Renal cortical epithelial cell (primary cell): ENCODE measurements at regions not wholly inside any gene's neighbourhood (a gene's known extent, or its start where the extent isn't known, plus 50 kb on each side); places are given as distances from the start of the nearest gene placed in this dataset.
"Not testable (repeated sequence)": the region's sequence is repeated elsewhere in the genome, so short reads cannot be mapped to it uniquely, and the experiment has no call there.

ENCODE experiments used
- DNase-seq: peaks from one replicate; pipeline ENCODE4 v3.0.0-alpha.2; 2011; ENCODE audit warnings: low read depth

DNA sequence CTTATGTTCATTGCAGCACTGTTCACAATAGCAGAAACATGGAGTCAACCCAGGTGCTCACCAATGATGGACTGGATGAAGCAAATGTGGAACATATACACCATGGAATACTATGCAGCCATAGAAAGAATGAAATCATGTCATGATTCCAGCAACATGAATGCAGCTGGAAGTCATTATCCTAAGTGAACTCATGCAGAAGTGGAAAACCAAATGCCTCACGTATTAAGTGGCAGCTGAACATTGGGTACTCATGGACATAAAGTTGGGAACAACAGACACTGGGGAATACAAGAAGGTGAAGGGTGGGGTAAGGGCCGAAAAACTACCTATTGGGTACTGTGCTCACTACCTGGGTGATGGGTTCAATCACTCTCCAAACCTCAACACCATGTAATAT lies 915.9 kb downstream of the UQCRFS1 start:
- DNase-seq, result no peak

DNA sequence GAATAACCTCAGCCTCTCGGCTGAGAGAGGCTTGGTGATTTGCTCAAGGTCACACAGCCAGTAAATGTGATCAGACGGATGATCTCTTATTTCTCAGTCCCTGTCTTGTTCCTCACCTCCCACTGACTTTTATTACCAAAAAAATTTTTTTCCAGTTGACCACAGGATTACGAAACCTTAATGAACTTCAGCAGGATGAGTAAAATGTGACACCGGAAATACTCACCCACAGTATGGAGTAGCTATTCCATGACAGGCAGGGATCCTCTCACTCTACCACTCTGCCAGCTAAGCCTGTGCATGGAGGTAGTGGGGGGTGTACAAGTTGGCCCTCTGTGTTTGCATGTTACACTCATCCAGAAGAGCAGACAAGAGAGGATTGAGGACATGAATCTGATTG lies 916.4 kb downstream of the UQCRFS1 start:
- peak; percentile 76 for DNase-seq

DNA sequence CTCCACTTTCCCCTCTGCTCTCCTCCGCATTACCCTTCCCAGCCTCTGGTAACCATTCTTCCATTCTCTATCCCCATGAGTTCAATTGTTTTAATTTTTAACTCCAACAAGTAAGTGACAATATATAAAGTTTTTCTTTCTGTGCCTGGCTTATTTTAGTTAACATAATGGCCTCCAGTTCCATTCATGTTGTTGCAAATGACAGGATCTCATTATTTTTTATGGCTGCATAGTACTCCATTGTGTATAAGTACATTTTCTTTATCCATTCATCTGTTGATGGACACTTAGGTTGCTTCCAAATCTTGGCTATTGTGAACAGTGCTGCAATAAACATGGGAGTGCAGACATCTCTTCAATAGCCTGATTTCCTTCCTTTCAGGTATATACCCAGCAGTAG lies 918.0 kb downstream of the UQCRFS1 start:
- not testable (repeated sequence) for DNase-seq

DNA sequence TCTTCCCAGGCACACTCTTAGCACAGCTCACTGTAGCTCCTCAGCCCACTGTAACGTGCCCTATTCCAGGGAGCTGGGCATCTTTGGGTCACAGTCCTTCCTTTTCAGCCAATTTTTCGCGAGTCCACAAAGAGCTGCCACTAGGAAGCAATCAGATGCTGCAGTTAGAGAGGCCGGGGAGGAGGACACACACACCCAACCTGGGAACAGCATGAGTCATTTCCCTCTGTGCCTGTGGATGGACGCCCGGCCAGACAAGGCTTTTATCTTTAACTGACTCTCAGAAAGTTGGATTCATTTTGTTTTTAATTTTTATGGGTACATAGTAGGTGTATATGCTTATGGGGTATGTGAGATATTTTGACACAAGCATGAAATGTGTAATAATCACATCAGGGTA lies 918.6 kb downstream of the UQCRFS1 start:
- peak; percentile 48 for DNase-seq

DNA sequence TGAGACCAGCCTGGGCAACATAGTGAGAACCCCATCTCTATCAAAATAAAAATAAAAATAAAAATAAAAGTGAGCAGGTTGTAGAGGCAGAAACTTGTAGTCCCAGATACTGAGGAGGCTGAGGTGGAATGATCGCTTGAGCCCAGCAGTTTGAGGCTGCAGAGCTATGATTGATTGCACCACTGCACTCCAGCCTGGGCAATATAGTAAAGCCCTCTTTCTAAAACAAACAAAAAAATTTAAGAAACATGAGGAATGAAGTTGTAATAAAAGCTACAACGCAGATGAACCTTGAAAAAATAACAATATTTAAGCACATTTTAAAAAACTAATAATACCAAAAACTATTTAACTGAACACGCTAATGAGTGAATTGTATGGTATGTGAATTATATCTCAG lies 919.3 kb downstream of the UQCRFS1 start:
- DNase-seq, result no peak

DNA sequence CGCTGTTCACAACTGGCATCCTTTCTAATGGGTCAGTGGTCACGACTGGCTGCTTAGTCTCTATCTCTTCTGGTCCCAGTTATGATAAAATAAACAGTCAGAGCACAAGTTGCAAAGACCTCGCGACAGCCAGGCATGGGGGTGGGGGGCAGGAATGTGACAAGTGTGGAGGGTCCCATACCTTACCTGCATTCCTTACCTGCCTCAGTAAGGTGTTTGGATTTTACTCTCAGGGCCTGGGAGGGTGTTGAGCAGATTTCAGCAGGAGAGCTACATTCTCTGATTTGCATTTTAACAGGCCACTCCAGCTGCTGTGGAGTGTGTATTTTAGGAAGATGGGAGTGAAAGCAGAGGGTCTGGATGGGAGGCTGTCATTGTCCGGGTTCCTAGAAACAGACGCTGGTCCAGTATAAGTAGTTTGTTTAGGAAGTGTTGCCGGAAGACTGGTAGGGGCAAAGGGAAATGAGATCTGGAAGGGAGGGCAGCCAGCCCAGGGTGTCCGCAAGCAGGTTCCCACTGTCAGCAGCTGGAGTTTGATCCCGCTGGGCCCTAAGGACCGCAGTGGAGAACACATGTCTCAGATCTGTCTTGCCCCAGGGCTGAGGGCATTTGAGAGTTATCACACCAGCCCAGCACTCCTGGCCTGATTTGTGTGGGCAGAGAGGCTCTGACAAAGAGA lies 920.0 kb downstream of the UQCRFS1 start:
- DNase-seq, result no peak

DNA sequence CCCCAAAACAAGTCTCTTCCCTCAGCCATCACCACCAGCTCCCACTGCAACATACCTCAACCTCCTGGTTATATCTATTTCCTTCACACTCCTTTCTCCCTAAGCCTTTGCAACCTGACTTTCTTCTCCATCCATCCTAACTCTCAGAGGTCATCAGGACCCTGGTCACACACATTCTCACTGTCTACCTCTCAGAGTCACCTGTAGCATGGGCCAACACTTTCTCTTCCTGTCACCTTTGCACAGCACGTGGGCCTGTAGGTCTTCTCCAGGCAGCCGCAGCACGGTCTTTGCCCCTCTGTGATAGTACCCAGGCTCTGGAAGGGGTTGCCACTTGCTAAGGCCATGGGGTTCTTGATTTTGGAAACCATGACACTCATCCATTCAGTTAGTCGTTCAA lies 921.1 kb downstream of the UQCRFS1 start:
- DNase-seq, result no peak

DNA sequence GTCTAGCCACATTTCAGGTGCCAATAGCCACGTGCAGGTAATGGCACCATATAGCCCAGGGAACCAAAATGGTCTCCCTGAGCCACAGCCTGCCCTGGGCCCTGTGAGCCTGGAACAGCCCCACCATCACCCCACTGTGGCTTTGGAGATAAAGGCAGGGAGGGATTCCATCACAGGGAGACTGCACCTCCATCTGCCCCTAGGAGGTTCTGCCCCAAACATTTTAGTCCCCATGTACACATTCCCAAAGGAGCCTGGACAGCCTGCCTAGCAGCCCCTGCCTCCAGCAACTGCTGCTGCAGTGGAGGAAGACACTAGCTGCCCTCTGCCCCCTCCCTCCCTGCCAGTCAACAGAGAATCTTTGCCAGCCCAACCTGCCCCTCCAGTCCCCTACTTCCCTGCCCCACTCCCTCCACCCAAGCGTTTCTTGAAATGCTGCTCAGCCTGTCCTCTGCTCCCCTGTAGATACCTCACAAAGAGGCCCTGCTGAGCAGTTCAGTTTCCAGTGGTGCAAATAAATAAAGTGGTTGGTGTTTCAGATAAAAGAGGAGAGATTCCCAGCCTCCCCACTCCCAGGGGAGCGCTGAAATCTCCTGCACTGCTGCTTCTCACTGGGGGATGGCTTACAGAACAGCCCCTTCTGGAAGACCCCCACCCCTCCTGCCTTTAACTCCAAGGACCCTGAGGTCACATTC lies 921.8 kb downstream of the UQCRFS1 start:
- no peak for DNase-seq

DNA sequence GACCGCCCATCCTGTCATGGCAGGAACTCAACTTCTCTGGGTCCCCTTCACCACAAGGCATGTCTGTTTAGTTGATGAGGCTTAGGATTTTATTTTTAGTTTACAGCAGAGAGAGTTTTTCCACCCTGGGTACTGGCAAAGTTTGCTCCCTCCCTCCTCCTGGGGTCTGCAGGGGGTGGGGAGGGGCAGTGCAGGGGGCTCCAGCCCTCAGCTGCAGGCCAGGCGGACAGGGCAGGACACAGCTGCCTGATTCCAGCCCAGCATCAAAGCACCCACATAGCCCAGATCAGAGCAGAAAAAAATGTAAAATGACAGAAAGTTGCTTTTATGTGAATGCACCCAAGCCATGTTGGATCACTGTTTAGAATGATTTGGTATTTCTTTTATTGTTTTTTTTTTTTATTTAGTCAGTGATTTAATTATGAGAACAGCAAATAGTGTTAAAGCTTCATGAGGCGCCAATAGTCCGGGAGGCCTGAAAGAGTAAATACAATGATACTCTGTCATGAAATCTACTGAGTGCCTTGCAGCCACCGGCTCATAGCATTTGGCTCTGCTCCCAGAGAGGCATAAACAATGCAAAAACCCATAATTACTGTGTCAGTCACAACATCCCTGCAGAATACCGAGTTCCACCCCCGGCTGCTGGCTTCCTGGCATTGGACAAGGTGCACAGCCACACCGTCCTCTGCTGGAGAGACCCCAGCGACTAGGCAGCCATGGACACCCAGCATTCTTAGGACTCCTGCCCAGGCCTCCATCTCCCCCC lies 923.5 kb downstream of the UQCRFS1 start:
- peak; percentile 88 for DNase-seq

DNA sequence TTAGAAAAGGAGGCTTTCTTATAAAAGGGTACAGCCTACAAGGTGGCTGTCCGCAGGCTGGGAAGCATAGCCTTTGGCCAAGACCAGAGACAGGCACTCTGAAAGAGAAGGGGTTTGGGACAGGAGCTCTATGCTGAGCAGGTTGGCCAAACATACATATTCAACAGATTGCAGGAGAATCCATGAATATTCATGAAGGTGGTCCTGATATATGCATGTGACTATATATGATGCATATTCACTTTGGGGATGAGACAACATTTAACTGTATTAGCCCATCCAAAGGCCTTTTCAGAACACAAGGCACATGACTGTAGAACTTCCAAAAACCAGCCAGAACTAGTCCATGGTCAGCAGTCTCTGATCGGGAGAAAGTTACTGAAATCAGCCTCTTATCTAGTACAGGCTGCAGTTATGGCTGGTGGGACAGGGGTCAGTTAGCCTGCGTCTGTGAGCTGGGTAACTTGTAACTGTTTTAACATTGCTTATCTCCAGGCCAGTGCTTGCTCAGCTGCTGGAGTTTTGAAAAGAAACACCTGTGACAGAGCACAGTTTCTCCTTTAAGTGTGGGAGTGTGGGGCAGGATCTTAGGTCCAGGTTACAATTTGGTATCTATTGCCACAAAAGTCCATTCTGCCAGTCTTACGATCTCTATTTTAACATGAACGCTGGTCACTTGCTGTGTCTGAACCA lies 924.2 kb downstream of the UQCRFS1 start:
- no peak for DNase-seq

DNA sequence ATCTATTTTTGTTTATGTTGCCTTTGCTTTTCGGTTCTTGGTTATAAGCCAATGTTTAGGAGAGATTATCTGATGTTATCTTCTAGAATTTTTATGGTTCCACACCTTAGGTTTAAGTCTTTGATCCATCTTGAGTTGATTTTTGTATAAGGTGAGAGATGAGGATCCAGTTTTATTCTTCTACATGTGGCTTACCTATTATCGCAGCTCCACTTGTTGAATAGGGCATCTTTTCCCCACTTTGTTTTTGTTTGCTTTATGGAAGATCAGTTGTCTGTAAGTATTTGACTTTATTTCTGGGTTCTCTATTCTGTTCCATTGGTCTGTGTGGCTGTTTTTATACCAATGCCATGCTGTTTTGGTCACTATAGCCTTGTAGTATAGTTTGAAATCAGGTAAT lies 927.0 kb downstream of the UQCRFS1 start:
- no peak for DNase-seq

DNA sequence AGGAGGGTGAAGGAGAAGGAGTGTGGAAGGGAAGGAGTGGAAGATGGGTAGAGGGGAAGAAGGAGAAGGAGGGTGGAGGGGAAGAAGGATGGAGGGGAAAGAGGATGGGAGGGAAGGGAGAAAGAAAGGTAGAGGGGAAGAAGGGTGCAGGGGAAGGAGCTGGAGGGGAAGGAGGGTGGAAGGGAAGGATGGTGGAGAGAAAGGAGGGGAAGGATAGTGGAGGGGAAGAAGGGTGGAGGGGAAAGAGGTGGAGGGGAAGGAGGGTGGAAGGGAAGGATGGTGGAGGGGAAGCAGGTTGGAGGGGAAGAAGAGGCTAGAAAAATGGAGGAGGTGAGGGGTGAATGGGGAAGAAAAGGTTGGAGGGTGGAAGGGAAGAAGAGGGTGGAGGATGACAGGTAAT lies 927.9 kb downstream of the UQCRFS1 start:
- DNase-seq, result no peak

DNA sequence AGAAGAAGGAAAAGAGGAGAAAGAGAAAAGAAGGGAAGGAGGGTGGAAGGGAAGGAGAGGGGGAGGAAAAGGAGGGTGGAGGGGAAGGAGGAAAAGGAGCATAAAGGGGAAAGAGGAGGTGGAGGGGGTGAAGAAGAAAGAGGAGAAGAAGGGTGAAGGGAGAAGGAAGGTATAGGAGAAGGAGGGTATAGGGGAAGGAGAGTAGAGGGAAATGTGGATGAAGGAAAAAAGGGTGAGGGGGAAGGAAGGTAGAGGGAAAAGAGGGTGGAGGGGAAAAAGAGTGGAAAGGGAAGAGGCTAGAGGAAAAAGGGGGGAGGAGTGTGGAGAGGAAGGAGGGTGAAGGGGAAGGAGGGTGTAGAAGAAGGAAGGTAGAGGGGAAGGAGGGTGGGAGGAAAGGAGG lies 928.6 kb downstream of the UQCRFS1 start:
- DNase-seq, result no peak

DNA sequence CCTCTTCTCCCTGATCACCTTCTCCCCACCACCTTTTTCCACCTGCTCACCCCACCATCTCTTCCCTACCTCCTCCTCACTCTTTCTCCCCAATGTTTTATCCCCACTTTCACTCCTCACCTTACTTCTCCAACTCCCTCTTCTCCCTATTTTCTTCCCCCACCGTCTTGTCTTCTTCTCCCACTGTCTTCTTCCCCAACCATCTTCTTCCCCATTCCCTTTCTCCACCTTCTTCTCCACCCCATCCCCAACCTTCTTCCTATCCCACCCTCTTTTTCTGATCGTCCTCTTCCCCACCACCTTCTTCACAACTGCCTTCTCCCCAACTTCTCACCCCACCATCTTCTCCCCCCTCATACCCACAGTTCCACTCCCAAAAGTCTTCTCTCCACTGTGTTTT lies 929.4 kb downstream of the UQCRFS1 start:
- no peak for DNase-seq

DNA sequence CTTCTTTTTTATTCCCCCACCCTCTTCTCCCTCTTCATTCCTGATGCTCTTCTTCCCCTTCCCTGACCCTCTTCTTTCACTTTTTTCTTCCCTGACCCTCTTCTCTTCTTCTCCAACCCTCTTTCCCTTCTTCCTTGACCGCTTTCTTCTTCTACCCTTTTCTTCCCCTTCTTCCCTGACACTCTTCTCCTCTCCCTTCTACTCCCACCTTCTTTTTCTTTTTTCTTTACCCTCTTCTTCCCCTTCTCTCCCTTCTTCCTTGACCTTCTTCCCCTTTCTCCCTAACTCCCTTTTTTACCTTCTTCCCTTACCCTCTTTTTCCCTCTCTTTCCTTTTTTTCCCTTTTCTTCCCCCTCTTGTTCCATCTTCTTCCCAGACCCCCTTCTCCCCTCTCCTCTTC lies 931.3 kb downstream of the UQCRFS1 start:
- no peak for DNase-seq

DNA sequence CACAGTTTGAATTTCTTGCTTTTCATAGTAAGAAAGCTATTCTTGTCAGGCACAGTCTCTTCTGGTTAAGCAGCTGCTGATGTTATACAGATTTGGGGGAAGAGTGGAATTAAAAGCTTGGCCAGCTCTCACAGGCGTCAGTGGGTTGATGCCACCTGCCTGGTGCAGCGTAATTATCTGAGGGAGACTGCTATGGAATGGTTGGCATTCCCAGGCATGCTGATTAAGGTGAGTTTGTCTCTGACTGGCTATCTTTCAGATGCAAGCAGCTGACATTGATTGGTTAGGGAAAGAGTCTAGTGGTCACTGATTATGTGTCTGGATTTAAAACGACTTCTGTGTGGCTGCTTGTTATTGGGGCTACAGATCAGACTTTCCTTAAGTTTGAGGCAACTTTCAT lies 948.4 kb downstream of the UQCRFS1 start:
- no peak for DNase-seq

DNA sequence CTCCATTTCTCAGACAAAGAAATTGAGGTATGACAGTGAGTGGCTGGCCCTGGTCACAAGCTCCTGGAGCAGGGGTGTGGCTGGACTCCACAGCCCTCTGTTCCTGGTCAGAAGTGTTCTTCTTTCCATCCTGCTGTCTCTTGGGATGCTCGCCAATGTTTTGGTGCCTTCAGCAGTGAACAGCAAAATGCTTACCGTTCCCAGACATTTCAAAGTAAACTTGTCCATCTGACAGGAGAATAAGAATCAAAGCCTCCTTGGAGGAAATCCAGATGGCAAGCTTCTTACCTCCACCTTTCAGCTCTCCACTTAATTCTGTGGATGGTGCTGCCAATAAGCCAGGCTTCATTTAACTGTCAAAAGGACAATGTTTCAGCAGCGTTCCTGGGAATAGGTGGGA lies 954.1 kb downstream of the UQCRFS1 start:
- no peak for DNase-seq

DNA sequence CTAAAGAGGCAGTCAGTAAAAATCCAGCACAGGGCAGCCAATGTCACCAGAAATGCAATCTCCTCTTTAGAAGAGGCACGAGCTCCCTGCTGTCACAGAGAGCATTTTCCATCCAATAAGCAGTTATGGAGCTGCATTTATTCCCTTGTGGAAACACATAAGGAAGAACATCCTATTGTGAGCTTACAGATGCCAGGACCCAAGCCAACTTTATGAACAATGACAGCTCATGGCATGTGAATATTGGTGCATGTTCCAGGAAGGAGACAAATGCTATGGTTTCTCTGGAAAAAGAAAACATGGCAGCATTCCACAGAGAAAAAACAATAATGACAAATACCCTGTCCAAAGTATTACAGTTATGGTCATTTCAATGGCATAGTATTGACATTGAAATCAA lies 955.6 kb downstream of the UQCRFS1 start:
- no peak for DNase-seq

DNA sequence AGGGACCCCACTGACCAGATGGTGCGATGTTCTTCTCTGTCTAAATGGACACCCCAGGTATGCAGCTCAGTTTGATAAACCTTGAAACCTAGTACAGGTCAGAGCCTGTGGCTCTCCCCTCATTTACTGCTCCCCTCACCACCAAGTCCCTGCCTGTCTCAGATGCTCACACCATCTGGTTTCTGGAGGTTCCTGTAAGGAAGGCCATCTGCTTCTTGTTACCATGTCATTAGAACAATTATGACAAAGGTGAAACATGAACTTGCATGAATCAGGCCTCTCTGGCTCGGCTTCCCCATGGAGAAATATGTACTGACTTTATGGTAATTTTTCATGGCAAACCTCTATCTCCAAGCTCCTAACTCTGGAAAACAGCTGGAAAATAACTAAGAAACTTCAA lies 965.7 kb downstream of the UQCRFS1 start:
- no peak for DNase-seq

DNA sequence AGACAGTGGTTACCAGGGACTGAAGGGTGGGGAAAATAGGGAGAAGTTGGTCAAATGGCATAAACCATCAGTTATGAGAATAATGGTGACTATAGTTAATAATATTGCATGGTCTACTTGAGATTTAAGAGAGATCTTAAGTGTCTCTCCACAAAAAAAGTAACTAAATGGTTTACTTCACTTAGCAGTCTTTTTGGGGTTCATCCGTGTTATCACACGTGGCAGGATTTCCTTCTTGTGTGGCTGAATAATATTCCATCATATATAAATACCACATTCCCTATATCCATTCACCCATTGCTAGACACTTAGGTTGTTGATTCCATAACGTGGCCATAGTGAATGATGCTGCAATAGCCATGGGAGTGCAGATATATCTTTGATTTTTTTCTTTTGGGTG lies 967.0 kb downstream of the UQCRFS1 start:
- no peak for DNase-seq

DNA sequence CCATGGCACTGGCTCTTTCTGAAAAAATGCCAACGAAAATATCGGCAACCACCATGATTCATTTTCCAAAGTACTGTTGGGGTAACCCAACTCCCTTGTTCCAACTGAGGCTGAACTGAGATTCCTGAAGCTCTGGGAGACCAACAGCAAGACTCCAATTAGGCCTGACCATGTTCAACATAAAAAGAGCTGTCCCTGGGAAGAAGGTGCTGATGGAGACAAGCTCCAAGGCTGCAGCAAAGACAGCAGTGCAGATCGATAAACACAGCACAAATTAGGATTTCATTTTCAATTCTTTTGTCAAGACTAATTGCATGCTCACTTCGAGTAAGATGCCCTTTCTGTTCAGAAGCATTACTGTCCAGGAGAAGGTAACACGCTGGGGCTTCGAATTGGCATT lies 968.0 kb downstream of the UQCRFS1 start:
- DNase-seq, result no peak

DNA sequence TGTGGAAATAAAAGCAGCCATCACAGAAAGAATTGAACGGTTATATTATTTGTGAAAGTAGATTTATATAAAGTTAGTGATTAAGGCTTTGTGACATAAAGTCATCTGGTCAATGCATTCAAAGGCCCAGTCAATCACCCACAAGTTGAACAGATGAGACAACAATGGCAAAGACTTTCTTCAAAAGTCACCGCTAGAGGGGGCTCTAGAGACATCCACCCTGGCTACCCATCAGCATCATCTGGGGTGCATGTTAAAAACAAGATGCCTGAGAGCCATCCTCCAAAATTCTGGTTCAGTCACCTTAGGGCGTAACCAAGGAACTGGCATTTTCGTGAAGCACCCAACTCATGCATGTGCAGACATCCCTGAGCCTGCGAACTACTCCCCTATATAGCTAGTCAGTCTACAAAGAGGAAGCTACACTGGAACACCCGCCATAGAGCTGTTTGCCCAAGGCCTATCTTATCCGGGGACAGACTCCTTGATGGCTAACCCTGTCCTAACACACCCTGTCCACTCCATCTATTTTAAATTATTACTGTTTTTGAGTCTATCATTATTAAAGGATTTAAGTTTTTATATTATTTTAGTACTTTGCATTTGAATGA lies 970.5 kb downstream of the UQCRFS1 start:
- DNase-seq, result peak; percentile 22
